Fibroblast of lung (primary cell): ENCODE measurements at regions not wholly inside any gene's neighbourhood (a gene's known extent, or its start where the extent isn't known, plus 50 kb on each side); places are given as distances from the start of the nearest gene placed in this dataset.

Source experiments
- EZH2 ChIP-seq: IDR thresholded peaks from 2 replicates; pipeline ENCODE4 v1.5.1; 2012; ENCODE audit warnings: low read length, control low read depth, mild to moderate bottlenecking; ENCODE audit errors: missing control alignments
- TF ChIP-seq, protein P1 (sequence below), 2 donors: IDR thresholded peaks in 1 of 2; conservative IDR thresholded peaks in 1 of 2; 1 replicate in 1 of 2; 2 replicates in 1 of 2; pipeline ENCODE4 v1.5.1; 2011 to 2012; ENCODE audit warnings: low read length in 2 of 2, control low read depth in 1 of 2, inconsistent platforms in 1 of 2, low read depth in 1 of 2, mild to moderate bottlenecking in 1 of 2

DNA sequence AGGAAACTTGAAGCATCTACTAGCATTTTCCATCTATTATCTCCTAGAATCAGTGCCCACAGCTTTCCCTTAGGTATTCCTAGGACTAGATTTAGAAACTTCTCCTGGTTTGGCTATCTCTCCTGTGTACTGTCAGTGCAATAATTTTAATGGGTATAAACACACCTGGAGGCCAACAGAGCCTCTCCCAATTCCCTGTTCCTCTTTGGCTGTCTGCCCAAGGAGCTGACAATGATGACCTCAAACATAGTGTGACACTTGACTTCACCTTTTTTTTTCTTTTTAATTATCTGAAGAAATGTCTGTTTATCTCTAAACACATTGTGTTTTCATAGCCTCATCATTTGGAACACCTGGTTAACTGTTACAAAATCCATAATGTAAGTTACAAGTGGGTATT, 754.5 kb upstream of the ALCAM start:
- TF ChIP-seq, protein P1, sequence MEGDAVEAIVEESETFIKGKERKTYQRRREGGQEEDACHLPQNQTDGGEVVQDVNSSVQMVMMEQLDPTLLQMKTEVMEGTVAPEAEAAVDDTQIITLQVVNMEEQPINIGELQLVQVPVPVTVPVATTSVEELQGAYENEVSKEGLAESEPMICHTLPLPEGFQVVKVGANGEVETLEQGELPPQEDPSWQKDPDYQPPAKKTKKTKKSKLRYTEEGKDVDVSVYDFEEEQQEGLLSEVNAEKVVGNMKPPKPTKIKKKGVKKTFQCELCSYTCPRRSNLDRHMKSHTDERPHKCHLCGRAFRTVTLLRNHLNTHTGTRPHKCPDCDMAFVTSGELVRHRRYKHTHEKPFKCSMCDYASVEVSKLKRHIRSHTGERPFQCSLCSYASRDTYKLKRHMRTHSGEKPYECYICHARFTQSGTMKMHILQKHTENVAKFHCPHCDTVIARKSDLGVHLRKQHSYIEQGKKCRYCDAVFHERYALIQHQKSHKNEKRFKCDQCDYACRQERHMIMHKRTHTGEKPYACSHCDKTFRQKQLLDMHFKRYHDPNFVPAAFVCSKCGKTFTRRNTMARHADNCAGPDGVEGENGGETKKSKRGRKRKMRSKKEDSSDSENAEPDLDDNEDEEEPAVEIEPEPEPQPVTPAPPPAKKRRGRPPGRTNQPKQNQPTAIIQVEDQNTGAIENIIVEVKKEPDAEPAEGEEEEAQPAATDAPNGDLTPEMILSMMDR (conservative IDR thresholded peaks at IDR 0.05 in 1 of 2, IDR thresholded peaks at IDR 0.05 in 1 of 2; ENCODE audit: low read depth in 1 of 2, low read length in 2 of 2): no peak
- TF ChIP-seq EZH2: no peak
